ENCODE measurements at regions not wholly inside any gene's neighbourhood (a gene's known extent, or its start where the extent isn't known, plus 50 kb on each side); places are given as distances from the start of the nearest gene placed in this dataset.
A peak's percentile ranks its signal among the peaks of the same experiment; 100 is the strongest.

DNA sequence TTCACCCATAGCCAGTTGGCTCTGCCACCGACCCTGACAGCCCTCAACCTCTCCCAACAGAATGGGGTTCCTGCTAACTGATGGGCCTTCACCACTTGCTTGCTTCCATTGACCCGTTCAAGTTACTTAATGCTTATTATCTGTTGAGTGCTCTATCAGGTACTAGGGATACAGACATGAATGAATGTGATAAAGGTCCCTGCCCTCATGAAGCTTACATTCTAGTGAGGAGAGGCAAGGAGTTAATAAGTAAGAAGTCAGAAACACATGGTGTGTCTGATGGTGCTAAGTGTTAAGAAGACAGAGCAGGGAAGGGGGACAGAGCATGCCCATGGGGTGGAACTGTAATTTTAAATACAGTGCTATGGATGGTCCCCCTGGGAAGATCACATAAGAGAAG lies 107.5 kb upstream of the JUN start:
- no peak for DNase-seq (ENCODE audit: low spot score)

DNA sequence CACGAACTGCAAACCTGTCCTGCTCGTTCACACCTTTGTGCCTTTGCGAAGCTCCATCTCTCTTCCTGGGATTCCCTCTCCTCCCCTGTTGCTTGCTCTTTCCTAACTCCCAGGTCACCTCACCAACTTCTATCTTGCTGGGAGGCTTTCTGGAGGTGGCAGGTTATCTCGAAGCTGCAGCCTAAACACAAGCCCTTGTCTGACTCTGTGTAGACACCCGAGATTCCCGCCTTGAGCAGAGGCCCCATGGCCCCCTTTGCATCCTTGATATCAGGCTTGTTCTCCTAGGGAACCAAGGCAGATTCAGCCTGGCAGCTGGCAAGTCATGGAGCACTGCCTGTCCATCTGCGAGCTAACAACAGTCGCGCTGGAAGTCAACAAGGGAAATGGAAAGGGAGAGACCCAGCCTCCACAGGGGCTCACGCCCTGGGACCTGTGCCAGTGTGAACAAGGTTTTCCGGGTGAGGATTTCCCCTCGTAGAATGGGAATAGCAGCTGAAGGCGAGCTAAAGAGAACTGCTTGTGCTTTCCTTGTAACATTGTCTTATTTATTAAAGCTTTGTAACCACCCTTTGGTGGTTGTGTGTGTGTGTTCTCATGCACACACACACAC lies 109.5 kb upstream of the JUN start:
- no peak for DNase-seq (ENCODE audit: low spot score)

DNA sequence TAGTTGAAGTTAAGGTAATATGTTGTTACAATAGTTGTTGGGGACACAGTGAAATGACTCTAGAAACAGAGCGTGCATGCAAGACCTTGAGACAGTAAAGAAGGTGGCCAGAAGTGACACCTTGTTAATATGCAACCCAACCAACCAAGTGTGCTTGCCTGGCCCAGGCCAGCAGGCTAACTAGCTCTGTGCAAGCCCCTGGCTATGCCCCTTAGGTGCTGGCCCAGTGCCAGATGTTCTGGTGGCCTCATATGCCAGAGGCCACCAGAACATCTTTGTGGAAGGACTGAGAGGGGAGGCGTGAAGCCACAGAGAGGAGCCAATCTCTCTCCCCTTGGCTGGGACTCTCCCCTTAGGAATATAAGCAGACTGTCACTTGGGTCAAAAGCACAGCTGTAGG lies 111.2 kb upstream of the JUN start:
- DNase-seq (ENCODE audit: low spot score): no peak

DNA sequence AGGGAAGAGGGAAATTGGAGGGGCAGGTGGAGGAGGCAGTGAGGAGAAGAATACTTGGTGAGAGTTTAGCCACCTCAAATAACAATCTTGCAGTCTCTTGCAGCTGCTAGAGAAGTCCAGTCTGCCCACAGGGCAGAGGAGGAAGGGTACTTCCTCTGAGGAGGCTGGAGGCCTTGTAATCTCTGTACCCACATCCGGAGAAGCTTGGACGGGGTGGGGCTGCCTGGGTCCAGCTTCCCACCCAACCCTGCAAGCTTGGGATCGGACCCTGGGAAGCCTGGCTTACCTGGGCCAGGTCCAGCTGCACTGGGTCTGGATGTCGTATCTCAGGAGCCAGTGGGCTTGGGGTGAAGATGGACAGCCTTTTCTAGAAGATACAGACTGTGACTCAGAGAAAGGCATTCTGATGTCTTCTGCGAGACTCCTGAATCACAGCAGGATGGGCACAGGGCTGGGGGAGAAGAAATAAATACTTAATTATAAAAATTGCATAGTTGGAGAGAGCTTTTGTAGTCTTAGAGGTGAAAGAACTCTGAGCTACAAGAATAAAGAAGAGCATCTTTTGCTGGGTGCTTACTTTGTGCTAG lies 111.8 kb upstream of the JUN start:
- no peak for DNase-seq (ENCODE audit: low spot score)

DNA sequence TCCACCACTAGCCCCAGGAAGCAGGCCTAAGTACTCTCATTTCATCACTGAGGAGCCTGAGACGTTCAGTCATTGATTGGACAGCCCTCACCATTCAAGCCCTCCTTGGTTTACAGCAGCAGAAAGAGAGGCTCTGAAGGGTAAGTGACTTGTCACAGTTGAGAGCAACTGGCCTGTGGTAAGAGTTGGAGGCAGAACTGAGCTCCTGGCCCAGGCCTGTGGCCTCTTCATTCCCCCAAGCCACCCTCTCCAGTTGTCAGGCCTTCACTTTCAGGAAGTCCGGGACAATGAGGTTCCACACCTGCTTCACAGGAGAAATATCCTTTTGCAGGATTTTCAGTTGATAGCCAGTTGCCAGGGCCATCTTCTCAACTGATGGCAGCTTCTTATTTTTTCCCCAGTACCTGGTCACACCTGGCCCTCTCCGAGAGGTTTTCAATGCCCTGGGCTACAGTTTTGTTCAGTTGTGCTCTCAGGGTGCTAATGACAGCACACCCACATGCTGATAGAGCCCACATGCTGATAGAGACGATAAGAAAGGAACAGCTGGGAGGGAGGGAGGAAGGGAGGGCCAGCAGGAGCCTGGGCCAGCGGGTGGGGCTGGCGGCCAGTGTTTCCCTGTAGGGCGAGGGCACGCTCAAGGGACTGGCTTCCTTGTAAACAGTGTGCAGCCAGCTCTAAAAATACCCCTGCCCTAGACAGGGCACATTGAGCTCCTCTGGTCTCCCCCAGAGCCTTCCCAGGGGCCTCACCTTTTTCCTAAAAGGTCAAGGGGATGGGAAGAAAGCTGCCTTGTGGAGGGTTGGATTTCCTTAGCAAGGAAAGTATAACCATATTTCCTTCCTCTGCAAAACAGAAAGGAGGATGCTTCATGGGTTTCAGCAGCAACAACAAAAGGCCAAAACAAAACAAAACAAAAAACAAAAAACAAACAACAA lies 112.7 kb upstream of the JUN start:
- DNase-seq (ENCODE audit: low spot score): no peak

DNA sequence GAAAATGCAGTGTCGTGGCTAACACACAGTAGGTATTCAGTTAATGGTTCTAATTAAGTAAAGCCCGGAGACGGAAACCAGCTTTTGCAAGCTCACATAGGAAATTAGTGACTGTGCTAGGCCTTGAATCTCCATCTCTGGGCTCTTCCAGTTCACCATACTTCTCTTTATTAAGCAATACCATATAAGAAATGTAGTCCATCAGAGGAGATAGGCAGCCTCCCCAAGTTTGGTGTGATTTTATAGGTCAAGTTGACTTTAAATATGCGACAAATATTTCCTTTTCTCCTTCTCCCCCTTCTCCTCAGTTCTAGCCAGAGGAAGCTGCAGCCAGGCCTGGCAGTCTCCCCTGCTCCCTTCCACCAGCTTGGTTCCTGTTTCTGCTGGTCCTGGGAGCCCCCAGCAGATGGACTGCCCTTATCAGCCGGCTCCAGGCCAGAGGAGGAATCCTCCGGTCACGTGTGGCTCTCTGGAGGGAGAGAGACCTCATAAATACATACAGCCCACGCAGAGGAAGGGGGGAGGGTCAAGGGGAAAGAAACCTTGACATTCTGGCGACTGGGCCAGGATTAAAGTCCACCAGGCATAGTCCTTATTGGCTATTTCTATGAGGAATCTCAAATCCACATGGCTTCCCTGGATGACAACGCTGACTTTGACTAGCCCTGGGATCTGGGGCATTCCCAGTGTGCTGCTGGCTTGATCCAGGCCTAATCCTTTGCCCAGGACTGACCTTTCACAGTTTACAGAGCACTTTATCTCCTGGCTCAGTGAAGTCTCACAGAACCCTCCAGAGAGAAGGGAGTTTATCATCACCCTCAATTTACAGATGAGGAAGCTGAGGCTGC lies 115.1 kb upstream of the JUN start:
- DNase-seq (ENCODE audit: low spot score): no peak

DNA sequence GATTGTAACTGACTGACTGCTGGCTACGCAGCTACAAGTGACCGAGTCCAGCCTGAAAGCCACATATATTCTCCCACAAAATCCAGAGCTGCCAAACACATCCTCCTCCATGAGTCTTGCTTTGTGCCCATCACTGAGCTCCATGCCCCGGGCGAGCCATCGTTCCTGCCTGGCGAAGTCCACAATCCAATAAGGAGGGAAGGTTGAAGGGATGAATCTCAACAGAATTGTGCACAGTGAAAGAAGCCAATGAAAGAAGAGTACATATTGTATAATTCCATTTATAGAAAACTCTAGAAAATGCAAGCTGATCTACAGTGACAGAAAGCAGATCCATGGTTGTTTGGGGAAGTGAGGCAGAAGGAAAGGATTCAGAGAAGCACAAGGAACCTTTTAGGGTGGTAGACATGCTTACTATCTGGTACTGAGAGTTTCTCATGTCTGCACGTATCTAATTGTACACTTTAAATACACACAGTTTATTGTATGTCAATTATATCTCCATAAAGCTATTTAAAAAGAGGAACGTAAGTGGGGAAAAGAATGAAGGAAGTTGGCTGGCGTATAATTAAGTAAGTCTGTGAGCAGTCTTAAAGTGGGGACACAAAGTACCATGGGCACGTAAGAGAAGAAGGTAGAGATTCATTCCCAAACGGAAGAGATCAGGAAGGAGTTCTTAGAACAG lies 115.9 kb upstream of the JUN start:
- DNase-seq (ENCODE audit: low spot score): no peak

DNA sequence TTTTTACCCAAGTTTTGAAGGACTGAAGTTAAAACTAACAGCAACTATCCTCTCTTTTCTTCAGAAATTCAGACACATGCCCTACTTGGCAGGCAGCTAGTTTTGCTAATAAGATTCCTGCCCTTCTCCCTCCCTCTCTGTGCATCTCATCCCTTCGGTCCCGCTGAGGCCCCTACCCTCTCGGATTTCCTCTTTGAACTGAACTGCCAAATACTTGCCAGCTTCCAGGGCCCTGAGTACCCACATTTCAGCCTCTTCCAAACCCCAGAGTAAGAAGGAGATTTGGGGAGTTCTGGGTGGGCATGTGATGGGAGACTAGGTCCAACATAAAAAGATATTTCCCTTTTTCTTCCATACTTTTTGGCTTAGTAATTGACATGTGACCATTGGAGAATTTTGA lies 116.5 kb upstream of the JUN start:
- DNase-seq (ENCODE audit: low spot score): no peak

DNA sequence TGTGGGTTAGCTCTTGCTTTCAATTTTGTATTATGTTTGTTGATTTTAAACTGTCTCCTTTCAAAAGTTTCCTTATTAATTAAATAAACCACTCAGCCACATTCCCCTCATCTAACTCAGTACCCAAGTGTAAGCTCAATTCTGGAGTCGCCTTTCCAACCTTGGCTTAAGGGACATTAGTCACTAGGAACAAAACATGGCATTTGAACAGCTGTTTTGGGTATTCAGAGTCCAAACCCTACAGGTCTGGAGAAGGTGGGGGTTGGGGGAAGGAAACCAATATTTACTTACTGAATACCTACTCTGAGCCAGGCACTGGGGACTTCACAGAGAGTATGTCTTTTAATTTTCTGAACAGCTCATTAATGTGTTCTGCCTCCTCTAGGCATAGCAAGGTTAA lies 117.2 kb upstream of the JUN start:
- DNase-seq (ENCODE audit: low spot score): no peak

DNA sequence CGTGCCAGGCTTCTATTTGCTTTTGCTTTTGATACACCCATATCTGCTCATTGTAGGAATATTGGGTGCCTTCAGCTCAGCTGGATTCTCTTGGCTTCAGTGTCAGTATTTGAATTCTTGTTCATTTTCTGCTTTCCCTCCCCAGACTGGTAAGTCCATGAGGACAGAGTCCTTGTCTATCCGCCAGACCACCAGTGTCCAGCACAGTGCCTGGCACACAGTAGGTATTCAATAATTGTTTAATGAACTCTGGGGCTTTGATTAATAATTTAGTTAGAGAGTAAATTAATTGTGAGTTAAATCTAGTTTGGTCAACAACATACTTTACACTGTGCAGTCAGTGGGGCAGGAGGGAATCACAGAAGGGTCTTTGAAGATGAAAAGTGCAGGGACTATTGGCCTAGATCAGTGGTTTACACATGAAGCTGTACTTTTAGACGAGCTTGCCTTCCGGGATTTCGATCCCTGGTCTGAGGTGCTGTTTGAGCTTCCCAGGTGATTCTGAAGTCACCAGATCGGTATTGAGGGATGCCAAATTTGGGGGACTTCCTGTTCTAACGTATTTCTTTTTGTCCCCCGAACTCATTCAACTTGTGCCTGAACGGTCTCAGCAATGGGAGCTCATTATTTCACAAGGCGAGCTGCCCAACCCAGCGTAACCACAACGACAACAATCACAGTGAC lies 119.1 kb upstream of the JUN start:
- DNase-seq (ENCODE audit: low spot score): no peak

DNA sequence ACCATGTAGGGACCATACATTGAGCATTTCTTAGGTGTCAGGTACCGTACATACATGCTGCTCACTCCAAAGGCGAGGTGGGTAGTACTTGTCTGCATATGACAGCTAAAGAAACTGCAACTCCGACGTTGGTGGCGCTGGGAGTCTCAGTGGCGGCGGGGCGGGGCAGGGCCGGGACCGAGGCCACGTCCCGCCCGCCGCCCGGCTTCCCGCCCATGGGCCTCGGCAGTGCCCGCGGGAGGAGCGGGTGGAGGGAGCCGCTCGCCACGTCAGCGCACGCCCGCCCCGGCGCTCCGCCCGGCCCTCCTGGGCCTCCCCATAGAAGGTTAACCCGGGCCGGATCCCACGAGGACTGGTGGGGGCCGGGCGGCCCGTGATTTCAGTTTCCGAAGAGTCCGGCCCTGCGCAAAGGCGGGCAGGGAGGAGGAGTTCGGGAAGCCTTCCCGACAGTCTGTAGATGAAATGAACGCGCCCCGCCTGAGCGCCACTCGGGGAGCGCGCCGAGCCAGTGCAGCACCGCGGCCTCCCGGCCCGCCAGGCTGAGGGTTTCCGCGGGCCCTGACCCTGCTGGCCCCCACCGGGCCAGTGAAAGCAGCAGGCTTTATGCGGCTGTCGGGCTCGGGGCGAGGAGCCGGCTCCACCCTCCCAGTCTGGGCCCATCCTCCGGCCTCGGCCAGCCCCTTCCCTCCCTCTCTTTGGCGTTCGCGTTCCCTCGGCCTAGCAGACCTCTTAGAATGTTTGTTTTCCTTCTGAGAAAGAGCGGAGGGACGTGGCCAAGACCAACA lies 119.9 kb upstream of the JUN start:
- DNase-seq (ENCODE audit: low spot score): peak; percentile 79

DNA sequence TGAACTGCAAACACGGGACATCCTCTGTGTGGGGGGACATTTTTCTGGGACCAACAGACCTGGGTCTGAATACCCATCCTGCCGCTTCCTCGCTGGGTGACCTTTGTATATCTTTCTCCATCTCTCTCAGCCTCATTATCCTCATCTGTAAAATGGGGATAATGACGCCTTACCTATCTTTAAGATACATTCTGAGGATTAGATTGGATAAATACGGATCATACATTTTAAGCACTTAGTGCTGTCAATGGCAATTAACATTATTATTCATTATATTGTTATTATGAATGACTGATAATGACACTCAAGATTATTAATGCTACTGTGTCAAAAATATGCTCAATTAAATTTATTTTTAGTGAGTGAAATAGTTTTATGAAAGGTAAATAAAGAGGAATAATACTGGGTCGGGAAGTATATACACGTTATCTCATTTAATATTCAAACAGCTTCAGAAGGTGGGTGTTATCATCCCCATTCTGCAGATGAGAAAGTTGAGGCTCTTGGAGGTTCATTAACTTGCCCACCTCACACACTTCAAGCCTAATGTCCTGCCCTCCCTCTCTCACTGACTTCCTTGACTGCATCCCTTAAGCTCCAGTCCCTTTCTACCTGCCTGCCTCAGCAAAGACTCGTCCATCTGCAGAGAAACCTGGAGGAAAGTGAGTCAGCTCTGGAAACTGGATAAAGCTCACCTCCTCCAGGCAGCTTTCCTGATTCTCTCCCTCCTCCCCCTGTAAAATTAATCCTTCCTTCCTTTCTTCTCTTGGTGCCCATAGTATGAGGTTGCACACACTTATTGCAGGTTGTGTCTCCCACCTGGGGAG lies 120.7 kb upstream of the JUN start:
- no peak for DNase-seq (ENCODE audit: low spot score)

DNA sequence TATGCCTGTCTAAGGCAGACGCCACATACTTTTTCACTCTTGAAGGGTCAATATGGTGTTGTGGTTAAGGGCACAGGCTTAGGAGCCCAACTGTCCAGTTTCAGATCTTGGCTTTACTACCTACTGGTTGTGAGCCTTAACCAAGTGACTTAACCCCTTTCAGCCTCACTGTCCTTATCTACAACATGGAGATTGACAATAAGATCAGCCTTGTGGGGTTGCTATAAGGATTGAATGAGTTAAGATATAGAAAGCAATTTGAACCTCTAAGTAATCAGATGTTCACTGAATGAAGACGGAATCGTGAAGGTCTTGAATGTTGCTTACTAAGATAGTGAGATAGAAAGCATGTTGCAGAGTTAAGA lies 121.3 kb upstream of the JUN start:
- no peak for DNase-seq (ENCODE audit: low spot score)

DNA sequence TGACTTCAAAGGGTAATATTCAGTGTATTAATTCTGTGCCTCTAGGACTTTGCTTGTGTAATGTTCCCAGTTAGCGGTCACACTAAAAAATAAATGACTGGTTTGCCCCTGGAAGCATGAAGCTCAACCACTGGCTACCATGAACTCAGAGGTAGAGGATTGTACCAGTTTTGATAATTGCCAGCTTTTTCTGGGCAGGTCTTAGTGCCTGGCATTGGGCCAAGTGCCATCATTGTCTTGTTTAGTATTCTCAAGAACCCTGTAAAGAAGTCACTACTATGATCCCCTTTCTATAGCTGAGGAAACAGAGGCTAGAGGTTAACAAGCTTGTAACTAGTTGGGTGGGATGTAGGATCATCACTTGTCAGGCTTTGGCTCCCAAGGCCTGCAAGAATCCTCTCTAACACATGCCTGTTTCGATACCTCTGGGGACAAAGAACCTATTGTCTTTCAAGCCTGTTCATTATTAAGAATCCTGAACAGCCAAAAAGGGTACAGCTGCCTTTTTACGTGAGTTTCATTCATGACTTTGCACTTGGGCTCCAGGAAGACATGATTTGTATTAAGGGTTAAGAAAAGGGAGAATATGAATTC lies 121.9 kb upstream of the JUN start:
- DNase-seq (ENCODE audit: low spot score): no peak

DNA sequence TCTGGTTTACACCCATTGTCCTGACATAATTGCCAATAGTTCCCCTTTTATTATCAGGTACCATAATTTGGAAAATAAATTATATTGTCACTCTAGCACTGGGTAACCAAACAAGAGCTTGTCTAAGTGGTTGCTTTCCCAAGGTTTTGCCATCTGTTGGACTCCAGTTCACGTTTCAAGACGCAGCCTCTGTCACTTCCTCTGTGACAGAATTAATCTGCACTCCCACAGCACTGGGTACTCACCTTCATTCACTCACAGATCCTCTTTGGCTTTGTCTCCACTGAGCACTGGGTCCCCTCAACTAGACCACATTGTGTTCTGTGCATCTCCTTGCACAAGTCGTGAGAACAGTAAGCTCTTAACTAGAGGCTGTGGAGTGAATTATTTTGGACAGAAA lies 123.6 kb upstream of the JUN start:
- no peak for DNase-seq (ENCODE audit: low spot score)

DNA sequence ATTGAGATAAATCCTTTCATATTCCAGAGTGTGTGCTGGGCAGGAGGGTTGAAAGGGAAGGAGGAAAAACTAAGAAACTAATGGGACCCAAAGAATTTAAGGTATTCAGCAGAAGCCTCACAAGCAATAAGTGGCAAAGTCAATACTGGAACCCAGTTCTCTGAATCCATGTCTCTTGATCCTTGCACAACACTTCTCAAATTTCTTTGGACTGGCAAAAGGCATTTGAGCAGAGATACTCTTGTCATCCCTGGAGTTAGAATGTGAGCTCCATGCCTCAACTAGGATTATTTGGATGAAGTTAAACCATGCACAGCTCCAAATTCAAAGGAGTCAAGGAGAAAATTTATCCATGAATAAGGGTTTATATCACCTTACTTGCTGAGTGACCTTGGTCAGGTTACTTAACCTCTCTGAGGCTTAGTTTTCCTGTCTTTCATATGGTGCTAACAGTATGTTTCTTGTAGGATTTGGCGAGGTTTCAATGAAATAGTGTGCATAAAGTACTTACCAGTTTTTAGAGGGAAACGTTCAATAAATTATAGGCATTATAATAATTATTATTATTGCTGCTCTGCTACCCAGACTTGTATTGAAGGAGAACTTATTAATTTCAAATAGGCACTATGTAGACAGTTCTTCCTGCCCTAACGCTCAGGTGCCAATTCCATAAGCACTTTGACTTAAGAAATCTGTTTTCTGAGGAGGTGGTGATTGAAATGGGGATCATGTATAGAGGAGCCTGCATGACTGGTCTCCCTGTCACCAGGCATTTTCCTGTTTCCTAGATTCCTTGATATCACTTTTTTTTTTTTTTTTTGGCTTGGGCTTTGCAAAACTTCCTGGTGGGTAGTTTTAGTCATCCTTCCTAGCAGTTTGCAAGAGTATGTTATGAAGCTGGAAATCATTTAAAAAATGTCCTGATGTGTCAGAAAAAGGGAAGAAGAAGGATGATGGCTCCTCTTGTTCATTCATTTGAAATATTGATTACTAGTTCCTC lies 125.0 kb upstream of the JUN start:
- DNase-seq (ENCODE audit: low spot score): no peak

DNA sequence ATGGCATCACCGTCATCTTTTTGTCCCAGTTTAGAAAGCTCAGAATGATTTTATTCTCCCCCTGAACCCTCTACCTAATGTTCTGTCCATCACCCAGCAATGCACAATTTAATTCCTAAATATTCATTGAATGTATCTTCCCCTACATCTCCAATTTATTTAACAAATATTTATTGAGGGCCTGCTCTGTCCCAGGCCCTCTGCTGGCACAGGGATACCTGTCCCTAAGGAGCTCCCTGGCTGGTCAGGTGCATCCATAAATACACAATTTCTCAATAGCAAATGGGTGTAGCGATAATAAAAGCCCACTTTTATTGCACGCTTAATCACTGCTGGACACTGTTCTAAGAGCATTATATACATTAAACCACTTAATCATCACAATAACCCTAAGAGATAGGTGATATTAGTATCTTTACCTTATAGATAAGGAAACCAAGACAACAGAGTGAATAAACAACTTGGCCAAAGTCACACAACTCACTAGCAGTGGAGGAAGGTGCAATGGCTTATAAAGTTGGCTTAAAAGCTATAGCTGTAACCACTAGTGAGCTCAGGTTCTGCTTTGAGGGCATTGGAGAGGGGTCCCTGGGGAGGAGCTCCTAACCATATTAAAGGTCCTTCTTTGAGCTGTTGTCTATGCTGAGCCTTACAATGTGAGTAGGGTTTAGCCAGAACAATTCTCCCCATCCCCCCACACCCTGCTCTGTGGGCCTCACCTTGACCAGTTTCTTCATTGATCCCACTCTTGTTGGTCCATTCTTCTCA lies 126.3 kb upstream of the JUN start:
- DNase-seq (ENCODE audit: low spot score): no peak
